ENCODE measurements at regions not wholly inside any gene's neighbourhood (a gene's known extent, or its start where the extent isn't known, plus 50 kb on each side); places are given as distances from the start of the nearest gene placed in this dataset.

GRCh38 chr16:88323546-88324330 is 59.0 kb upstream of the ZNF469 start:
- no peak for FAIRE-seq
- TF ChIP-seq CTCF (IDR thresholded peaks at IDR 0.05; ENCODE audit: insufficient read depth, missing control alignments): no peak
- no peak for DNase-seq (ENCODE audit: insufficient read length, low spot score)

- no peak for FAIRE-seq
- TF ChIP-seq CTCF (IDR thresholded peaks at IDR 0.05; ENCODE audit: insufficient read depth, missing control alignments): no peak
Measured at GRCh38 chr16:88325087-88325750, 57.5 kb upstream of the ZNF469 start.

GRCh38 chr16:88325976-88326375 is 56.8 kb upstream of the ZNF469 start:
- no peak for TF ChIP-seq CTCF (IDR thresholded peaks at IDR 0.05; ENCODE audit: insufficient read depth, missing control alignments)
- DNase-seq (ENCODE audit: insufficient read length, low spot score) (no peak), FAIRE-seq (no peak)

More at GRCh38 chr16:88325087-88325750, 57.5 kb upstream of the ZNF469 start:
- DNase-seq (ENCODE audit: insufficient read length, low spot score): no peak

GRCh38 chr16:88326611-88327485 is 55.9 kb upstream of the ZNF469 start:
- no peak for TF ChIP-seq CTCF (IDR thresholded peaks at IDR 0.05; ENCODE audit: insufficient read depth, missing control alignments)
- FAIRE-seq: no peak
- no peak for DNase-seq (ENCODE audit: insufficient read length, low spot score)

GRCh38 chr16:88327561-88328312 is 55.0 kb upstream of the ZNF469 start:
- FAIRE-seq (no peak), DNase-seq (ENCODE audit: insufficient read length, low spot score) (no peak)
- no peak for TF ChIP-seq CTCF (IDR thresholded peaks at IDR 0.05; ENCODE audit: insufficient read depth, missing control alignments)

GRCh38 chr16:88328313-88328980 is 54.3 kb upstream of the ZNF469 start:
- FAIRE-seq (no peak), DNase-seq (ENCODE audit: insufficient read length, low spot score) (no peak)
- no peak for TF ChIP-seq CTCF (IDR thresholded peaks at IDR 0.05; ENCODE audit: insufficient read depth, missing control alignments)

Data from D721Med (cell line).